Panc1 (cell line): ENCODE measurements at regions not wholly inside any gene's neighbourhood (a gene's known extent, or its start where the extent isn't known, plus 50 kb on each side); places are given as distances from the start of the nearest gene placed in this dataset.

Experiments
- ATAC-seq: fragments of 200-7000 bp; cut with Tn5 transposase; 2 replicates; pipeline ENCODE4 v1.9.1; 2020; ENCODE audit warnings: mild to moderate bottlenecking, moderate library complexity
- BruUV-seq: library from RNA; stranded (reverse); fragments of 400-500 nt; replicated peaks from 2 replicates; lab custom pipeline; 2021; lab: Mats Ljungman, UMichigan
- CTCF ChIA-PET: fragments of 300-600 bp; sonication (Branson Sonifier 250); formaldehyde crosslinking; loops from one replicate; lab custom pipeline; 2022; ENCODE audit warnings: antibody characterized with exemption; lab: Charles Lee
- POLR2A ChIA-PET: fragments of 300-600 bp; sonication (Branson Sonifier 250); formaldehyde crosslinking; loops from one replicate; lab custom pipeline; 2022; ENCODE audit warnings: antibody characterized with exemption; lab: Charles Lee
- DNase-seq: peaks from one replicate; pipeline ENCODE4 v3.0.0-alpha.2; 2010; ENCODE audit warnings: low read depth, low spot score
- H3K27ac ChIP-seq: 2 replicates; pipeline ENCODE4 v1.5.1; 2011; ENCODE audit warnings: mild to moderate bottlenecking, low read length, inconsistent platforms
- H3K27me3 ChIP-seq: fragments of 200-500 bp; sonication (Bioruptor generic); 2 replicates; pipeline ENCODE4 v1.6.0; 2014; ENCODE audit warnings: low read length, inconsistent platforms; ENCODE audit not compliant: control insufficient read depth, insufficient read depth
- H3K36me3 ChIP-seq: fragments of 200-500 bp; sonication (Bioruptor generic); 2 replicates; pipeline ENCODE4 v1.5.1; 2014; ENCODE audit warnings: inconsistent platforms, mild to moderate bottlenecking, low read length, moderate library complexity; ENCODE audit not compliant: control insufficient read depth, insufficient read depth
- H3K4me1 ChIP-seq: 2 replicates; pipeline ENCODE4 v1.5.1; 2011; ENCODE audit warnings: inconsistent platforms, mild to moderate bottlenecking, low read length, moderate library complexity; ENCODE audit not compliant: control insufficient read depth, insufficient read depth
- H3K4me3 ChIP-seq, 2 experiments: 2 replicates each; pipeline ENCODE4 v1.5.1; 2011 to 2012; ENCODE audit warnings: low read depth in 2 of 2, low read length in 2 of 2, mild to moderate bottlenecking in 2 of 2, inconsistent platforms in 1 of 2, moderate library complexity in 1 of 2
- H3K9me3 ChIP-seq: fragments of 200-500 bp; sonication (Bioruptor generic); 2 replicates; pipeline ENCODE4 v1.5.1; 2014; ENCODE audit warnings: low read depth, mild to moderate bottlenecking, inconsistent platforms, low read length, moderate library complexity; ENCODE audit not compliant: control insufficient read depth, insufficient read depth
- CTCF ChIP-seq: fragments of 450-650 bp; IDR thresholded peaks from 2 replicates; pipeline ENCODE4 v1.5.1; 2017; ENCODE audit warnings: mild to moderate bottlenecking
- POLR2AphosphoS5 ChIP-seq: IDR thresholded peaks from 2 replicates; pipeline ENCODE4 v1.6.1; 2012; ENCODE audit warnings: mild to moderate bottlenecking, low read depth, low read length, moderate library complexity
- REST ChIP-seq, 2 experiments: IDR thresholded peaks; 2 replicates each; pipeline ENCODE4 v1.6.1; 2011 to 2012; ENCODE audit warnings: low read depth in 2 of 2, control low read depth in 1 of 2, low read length in 1 of 2, mild to moderate bottlenecking in 1 of 2, moderate library complexity in 1 of 2; ENCODE audit not compliant: insufficient read depth in 1 of 2
- SIN3A ChIP-seq: IDR thresholded peaks from 2 replicates; pipeline ENCODE4 v1.6.1; 2012; ENCODE audit warnings: low read depth, mild to moderate bottlenecking, low read length, moderate library complexity, borderline replicate concordance; ENCODE audit not compliant: insufficient read depth
- TCF7L2 ChIP-seq: IDR thresholded peaks from 2 replicates; pipeline ENCODE4 v1.6.1; 2011; ENCODE audit warnings: mild to moderate bottlenecking, low read depth, low read length, inconsistent platforms
- in situ Hi-C: cut with HindIII; loops from 2 replicates; pipeline ENCODE4 v1.10.0; 2016; ENCODE audit warnings: low sequenced_read_pairs, low pct_unique_long_range_greater_than_20kb
- intact Hi-C: fragments of 100-400 bp; cut with micrococcal nuclease; formaldehyde crosslinking; loops from one replicate; pipeline ENCODE4 v1.10.0; 2022; ENCODE audit not compliant: unreplicated experiment

- H3K4me3 ChIP-seq = no peak overlapping the region
- ChIA-PET POLR2A (no interaction called here), CTCF (no interaction called here)
- H3K4me1 ChIP-seq = no peaks in the 10 kb centered on the region
- intact Hi-C loops (no loop called here), in situ Hi-C loops (no loop called here)
- ATAC-seq = no peak
- H3K36me3 ChIP-seq = no peaks in the 10 kb centered on the region
- BruUV-seq = no TSS peak
- H3K27me3 ChIP-seq = no peaks in the 10 kb centered on the region
- H3K27ac ChIP-seq = no peak overlapping the region
- no peak for DNase-seq
- no peak for TF ChIP-seq CTCF
- no peak for TF ChIP-seq TCF7L2
- TF ChIP-seq REST (IDR thresholded peaks at IDR 0.05; ENCODE audit: insufficient read depth in 1 of 2, low read depth in 2 of 2, low read length in 1 of 2) = no peak
- no peak for TF ChIP-seq POLR2AphosphoS5
- no peak for TF ChIP-seq SIN3A
- H3K9me3 ChIP-seq = no peaks in the 10 kb centered on the region
Observed at GRCh38 chr5:120084543-120084870, 379.6 kb upstream of the PRR16 start.

GRCh38 chr5:120086081-120086480, 378.0 kb upstream of the PRR16 start:
- ATAC-seq (no peak), DNase-seq (no peak)
- ChIA-PET POLR2A (no interaction called here), CTCF (no interaction called here)
- Histone ChIP-seq H3K36me3 (no peaks in the 10 kb centered on the region), H3K4me1 (no peaks in the 10 kb centered on the region), H3K27ac (no peak overlapping the region), H3K27me3 (no peaks in the 10 kb centered on the region), H3K9me3 (no peaks in the 10 kb centered on the region), H3K4me3 (no peak overlapping the region)
- in situ Hi-C loops = no loop called here
- TF ChIP-seq TCF7L2 (no peak), CTCF (no peak), REST (IDR thresholded peaks at IDR 0.05; ENCODE audit: insufficient read depth in 1 of 2, low read depth in 2 of 2, low read length in 1 of 2) (no peak), POLR2AphosphoS5 (no peak), SIN3A (no peak)
- intact Hi-C loops = no loop called here
- BruUV-seq = no TSS peak
